Midbrain (tissue), 1 donor: ENCODE measurements at regions not wholly inside any gene's neighbourhood (a gene's known extent, or its start where the extent isn't known, plus 50 kb on each side); places are given as distances from the start of the nearest gene placed in this dataset.
"Not testable (repeated sequence)": the region's sequence is repeated elsewhere in the genome, so short reads cannot be mapped to it uniquely, and the experiment has no call there.

ENCODE experiments used
- DNase-seq: peaks from one replicate; lab custom pipeline; 2025; lab: John Stamatoyannopoulos, UW

- DNase-seq, result no peak
Observed at GRCh38 chr12:76178452-76178851, 94.0 kb upstream of the NAP1L1 start.

- DNase-seq, result no peak
Observed at GRCh38 chr12:76177821-76178220, 93.3 kb upstream of the NAP1L1 start.

GRCh38 chr12:76176940-76177339 lies 92.5 kb upstream of the NAP1L1 start:
- DNase-seq, result no peak

- DNase-seq, result not testable (repeated sequence)
Observed at GRCh38 chr12:76175946-76176345, 91.5 kb upstream of the NAP1L1 start.

GRCh38 chr12:76173756-76174155 lies 89.3 kb upstream of the NAP1L1 start:
- DNase-seq, result no peak

GRCh38 chr12:76158518-76159321 lies 74.2 kb upstream of the NAP1L1 start:
- DNase-seq, result peak; percentile 60

GRCh38 chr12:76156726-76157125 lies 72.2 kb upstream of the NAP1L1 start:
- DNase-seq, result no peak

GRCh38 chr12:76156314-76156713 lies 71.8 kb upstream of the NAP1L1 start:
- DNase-seq, result no peak

- no peak for DNase-seq
Observed at GRCh38 chr12:76155157-76155670, 70.7 kb upstream of the NAP1L1 start.

- no peak for DNase-seq
Observed at GRCh38 chr12:76153616-76154015, 69.1 kb upstream of the NAP1L1 start.

GRCh38 chr12:76152181-76152807 lies 67.8 kb upstream of the NAP1L1 start:
- DNase-seq, result no peak

GRCh38 chr12:76144245-76144549 lies 59.7 kb upstream of the NAP1L1 start:
- DNase-seq, result no peak

- no peak for DNase-seq
Observed at GRCh38 chr12:76143343-76144244, 59.1 kb upstream of the NAP1L1 start.

- DNase-seq, result no peak
Observed at GRCh38 chr12:76142305-76142704, 57.8 kb upstream of the NAP1L1 start.

- no peak for DNase-seq
Observed at GRCh38 chr12:76138656-76139055, 54.2 kb upstream of the NAP1L1 start.

- no peak for DNase-seq
Observed at GRCh38 chr12:76137606-76138005, 53.1 kb upstream of the NAP1L1 start.

GRCh38 chr12:76135456-76135855 lies 51.0 kb upstream of the NAP1L1 start:
- no peak for DNase-seq
